ENCODE measurements at regions not wholly inside any gene's neighbourhood (a gene's known extent, or its start where the extent isn't known, plus 50 kb on each side); places are given as distances from the start of the nearest gene placed in this dataset.
"Not testable (repeated sequence)": the region's sequence is repeated elsewhere in the genome, so short reads cannot be mapped to it uniquely, and the experiment has no call there.

- not testable (repeated sequence) for DNase-seq (ENCODE audit: low read depth)
These were observed 814.4 kb downstream of the GATA3 start for GRCh38 chr10:8868924-8869323.

GRCh38 chr10:8873310-8873709 is 818.8 kb downstream of the GATA3 start:
- in situ Hi-C loops (cut with HindIII; ENCODE audit: low pct_unique_long_range_greater_than_20kb, low sequenced_read_pairs) = no loop called here
- peak; percentile 64 for DNase-seq (ENCODE audit: low read depth)

More at GRCh38 chr10:8868924-8869323, 814.4 kb downstream of the GATA3 start:
- in situ Hi-C loops (cut with HindIII; ENCODE audit: low pct_unique_long_range_greater_than_20kb, low sequenced_read_pairs) = not testable (repeated sequence)

GRCh38 chr10:8874268-8874667 is 819.8 kb downstream of the GATA3 start:
- in situ Hi-C loops (cut with HindIII; ENCODE audit: low pct_unique_long_range_greater_than_20kb, low sequenced_read_pairs) = no loop called here
- no peak for DNase-seq (ENCODE audit: low read depth)

- in situ Hi-C loops (cut with HindIII; ENCODE audit: low pct_unique_long_range_greater_than_20kb, low sequenced_read_pairs) = no loop called here
- DNase-seq (ENCODE audit: low read depth) = no peak
These were observed 820.5 kb downstream of the GATA3 start for GRCh38 chr10:8874972-8875371.

GRCh38 chr10:8876171-8876570 is 821.7 kb downstream of the GATA3 start:
- in situ Hi-C loops (cut with HindIII; ENCODE audit: low pct_unique_long_range_greater_than_20kb, low sequenced_read_pairs) = no loop called here
- DNase-seq (ENCODE audit: low read depth) = no peak

- no peak for DNase-seq (ENCODE audit: low read depth)
- in situ Hi-C loops (cut with HindIII; ENCODE audit: low pct_unique_long_range_greater_than_20kb, low sequenced_read_pairs) = no loop called here
These were observed 835.0 kb downstream of the GATA3 start for GRCh38 chr10:8889538-8889937.

- in situ Hi-C loops (cut with HindIII; ENCODE audit: low pct_unique_long_range_greater_than_20kb, low sequenced_read_pairs) = no loop called here
- DNase-seq (ENCODE audit: low read depth) = no peak
These were observed 838.6 kb downstream of the GATA3 start for GRCh38 chr10:8893102-8893501.

GRCh38 chr10:8894148-8894547 is 839.7 kb downstream of the GATA3 start:
- DNase-seq (ENCODE audit: low read depth) = no peak
- in situ Hi-C loops (cut with HindIII; ENCODE audit: low pct_unique_long_range_greater_than_20kb, low sequenced_read_pairs) = no loop called here

- DNase-seq (ENCODE audit: low read depth) = no peak
- in situ Hi-C loops (cut with HindIII; ENCODE audit: low pct_unique_long_range_greater_than_20kb, low sequenced_read_pairs) = no loop called here
These were observed 843.3 kb downstream of the GATA3 start for GRCh38 chr10:8897769-8898168.

GRCh38 chr10:8898745-8899330 is 844.4 kb downstream of the GATA3 start:
- no peak for DNase-seq (ENCODE audit: low read depth)
- in situ Hi-C loops (cut with HindIII; ENCODE audit: low pct_unique_long_range_greater_than_20kb, low sequenced_read_pairs) = no loop called here

- no peak for DNase-seq (ENCODE audit: low read depth)
- in situ Hi-C loops (cut with HindIII; ENCODE audit: low pct_unique_long_range_greater_than_20kb, low sequenced_read_pairs) = no loop called here
These were observed 848.4 kb downstream of the GATA3 start for GRCh38 chr10:8902926-8903325.

GRCh38 chr10:8908013-8908412 is 853.5 kb downstream of the GATA3 start:
- in situ Hi-C loops (cut with HindIII; ENCODE audit: low pct_unique_long_range_greater_than_20kb, low sequenced_read_pairs) = no loop called here
- DNase-seq (ENCODE audit: low read depth) = no peak

GRCh38 chr10:8910314-8910713 is 855.8 kb downstream of the GATA3 start:
- DNase-seq (ENCODE audit: low read depth) = no peak
- in situ Hi-C loops (cut with HindIII; ENCODE audit: low pct_unique_long_range_greater_than_20kb, low sequenced_read_pairs) = no loop called here

- DNase-seq (ENCODE audit: low read depth) = no peak
- in situ Hi-C loops (cut with HindIII; ENCODE audit: low pct_unique_long_range_greater_than_20kb, low sequenced_read_pairs) = no loop called here
These were observed 856.5 kb downstream of the GATA3 start for GRCh38 chr10:8911032-8911431.

- in situ Hi-C loops (cut with HindIII; ENCODE audit: low pct_unique_long_range_greater_than_20kb, low sequenced_read_pairs) = no loop called here
- no peak for DNase-seq (ENCODE audit: low read depth)
These were observed 857.6 kb downstream of the GATA3 start for GRCh38 chr10:8912108-8912507.

GRCh38 chr10:8913720-8914119 is 859.2 kb downstream of the GATA3 start:
- peak; percentile 48 for DNase-seq (ENCODE audit: low read depth)
- in situ Hi-C loops (cut with HindIII; ENCODE audit: low pct_unique_long_range_greater_than_20kb, low sequenced_read_pairs) = no loop called here

GRCh38 chr10:8919280-8919679 is 864.8 kb downstream of the GATA3 start:
- no peak for DNase-seq (ENCODE audit: low read depth)
- in situ Hi-C loops (cut with HindIII; ENCODE audit: low pct_unique_long_range_greater_than_20kb, low sequenced_read_pairs) = no loop called here

- no peak for DNase-seq (ENCODE audit: low read depth)
- in situ Hi-C loops (cut with HindIII; ENCODE audit: low pct_unique_long_range_greater_than_20kb, low sequenced_read_pairs) = no loop called here
These were observed 867.1 kb downstream of the GATA3 start for GRCh38 chr10:8921568-8921967.

GRCh38 chr10:8923096-8923495 is 868.6 kb downstream of the GATA3 start:
- in situ Hi-C loops (cut with HindIII; ENCODE audit: low pct_unique_long_range_greater_than_20kb, low sequenced_read_pairs) = no loop called here
- no peak for DNase-seq (ENCODE audit: low read depth)

- DNase-seq (ENCODE audit: low read depth) = no peak
- in situ Hi-C loops (cut with HindIII; ENCODE audit: low pct_unique_long_range_greater_than_20kb, low sequenced_read_pairs) = no loop called here
These were observed 873.2 kb downstream of the GATA3 start for GRCh38 chr10:8927705-8928104.

GRCh38 chr10:8946451-8946850 is 892.0 kb downstream of the GATA3 start:
- no peak for DNase-seq (ENCODE audit: low read depth)
- in situ Hi-C loops (cut with HindIII; ENCODE audit: low pct_unique_long_range_greater_than_20kb, low sequenced_read_pairs) = no loop called here

Data from Caki2 (cell line).